Calu3 (cell line): ENCODE measurements at regions not wholly inside any gene's neighbourhood (a gene's known extent, or its start where the extent isn't known, plus 50 kb on each side); places are given as distances from the start of the nearest gene placed in this dataset.

ENCODE experiments used
- BruUV-seq: library from RNA; stranded (reverse); fragments of 400-500 nt; replicated peaks from 2 replicates; lab custom pipeline; 2021; lab: Mats Ljungman, UMichigan
- CTCF ChIA-PET: fragments of 300-600 bp; sonication (Branson Sonifier 250); formaldehyde crosslinking; loops from one replicate; lab custom pipeline; 2022; ENCODE audit warnings: antibody characterized with exemption; lab: Charles Lee
- DNase-seq: peaks from one replicate; pipeline ENCODE4 v3.0.0; 2022
- H3K27ac Mint-ChIP-seq: one replicate; pipeline ENCODE4 v1.8.0; 2022; ENCODE audit warnings: mixed read lengths; ENCODE audit not compliant: unreplicated experiment
- H3K27me3 Mint-ChIP-seq: one replicate; pipeline ENCODE4 v1.8.0; 2022; ENCODE audit warnings: mixed read lengths; ENCODE audit not compliant: unreplicated experiment
- H3K36me3 Mint-ChIP-seq: one replicate; pipeline ENCODE4 v1.8.0; 2022; ENCODE audit warnings: mild to moderate bottlenecking, moderate library complexity, mixed read lengths; ENCODE audit not compliant: insufficient read depth, unreplicated experiment
- H3K4me1 Mint-ChIP-seq: one replicate; pipeline ENCODE4 v1.8.0; 2022; ENCODE audit warnings: mild to moderate bottlenecking, low read depth, mixed read lengths; ENCODE audit not compliant: unreplicated experiment
- H3K4me3 Mint-ChIP-seq: one replicate; pipeline ENCODE4 v1.8.0; 2022; ENCODE audit warnings: mild to moderate bottlenecking, low read depth, moderate library complexity, mixed read lengths; ENCODE audit not compliant: unreplicated experiment
- H3K9me3 Mint-ChIP-seq: one replicate; pipeline ENCODE4 v1.8.0; 2022; ENCODE audit warnings: low read depth, mixed read lengths; ENCODE audit not compliant: unreplicated experiment
- intact Hi-C: fragments of 100-400 bp; cut with micrococcal nuclease; formaldehyde crosslinking; loops from one replicate; pipeline ENCODE4 v1.10.0; 2022; ENCODE audit not compliant: unreplicated experiment
- TF ChIP-seq, protein P1 (sequence below): fragments of 200-600 bp; IDR thresholded peaks from one replicate; pipeline ENCODE4 v1.8.0; 2022; ENCODE audit warnings: antibody characterized with exemption; ENCODE audit not compliant: unreplicated experiment

GRCh38 chr5:89706731-89707130, 702.8 kb downstream of the CETN3 start:
- Mint-ChIP-seq H3K4me3 (no peak overlapping the region), H3K4me1 (no peaks in the 10 kb centered on the region), H3K27me3 (no peaks in the 10 kb centered on the region), H3K27ac (no peak overlapping the region), H3K9me3 (peaks cover 2% of the 10 kb centered on the region), H3K36me3 (no peaks in the 10 kb centered on the region)
- CTCF ChIA-PET = no interaction called here
- DNase-seq = no peak
- BruUV-seq = no TSS peak
- intact Hi-C loops = no loop called here
- TF ChIP-seq, protein P1, sequence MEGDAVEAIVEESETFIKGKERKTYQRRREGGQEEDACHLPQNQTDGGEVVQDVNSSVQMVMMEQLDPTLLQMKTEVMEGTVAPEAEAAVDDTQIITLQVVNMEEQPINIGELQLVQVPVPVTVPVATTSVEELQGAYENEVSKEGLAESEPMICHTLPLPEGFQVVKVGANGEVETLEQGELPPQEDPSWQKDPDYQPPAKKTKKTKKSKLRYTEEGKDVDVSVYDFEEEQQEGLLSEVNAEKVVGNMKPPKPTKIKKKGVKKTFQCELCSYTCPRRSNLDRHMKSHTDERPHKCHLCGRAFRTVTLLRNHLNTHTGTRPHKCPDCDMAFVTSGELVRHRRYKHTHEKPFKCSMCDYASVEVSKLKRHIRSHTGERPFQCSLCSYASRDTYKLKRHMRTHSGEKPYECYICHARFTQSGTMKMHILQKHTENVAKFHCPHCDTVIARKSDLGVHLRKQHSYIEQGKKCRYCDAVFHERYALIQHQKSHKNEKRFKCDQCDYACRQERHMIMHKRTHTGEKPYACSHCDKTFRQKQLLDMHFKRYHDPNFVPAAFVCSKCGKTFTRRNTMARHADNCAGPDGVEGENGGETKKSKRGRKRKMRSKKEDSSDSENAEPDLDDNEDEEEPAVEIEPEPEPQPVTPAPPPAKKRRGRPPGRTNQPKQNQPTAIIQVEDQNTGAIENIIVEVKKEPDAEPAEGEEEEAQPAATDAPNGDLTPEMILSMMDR = no peak

- CTCF ChIA-PET = interaction anchor here (0.6 kb wide), 1 partner anchor 57 kb away, joined by 4 read pairs; no protein-coding TSS in a partner anchor
- TF ChIP-seq, protein P1 = no peak
- BruUV-seq = no TSS peak
- Mint-ChIP-seq H3K4me3 (no peak overlapping the region), H3K4me1 (no peaks in the 10 kb centered on the region), H3K36me3 (no peaks in the 10 kb centered on the region), H3K9me3 (no peaks in the 10 kb centered on the region), H3K27me3 (no peaks in the 10 kb centered on the region), H3K27ac (no peak overlapping the region)
- no peak for DNase-seq
- intact Hi-C loops = no loop called here
These were observed 705.7 kb downstream of the CETN3 start for GRCh38 chr5:89703817-89704216.

DNA sequence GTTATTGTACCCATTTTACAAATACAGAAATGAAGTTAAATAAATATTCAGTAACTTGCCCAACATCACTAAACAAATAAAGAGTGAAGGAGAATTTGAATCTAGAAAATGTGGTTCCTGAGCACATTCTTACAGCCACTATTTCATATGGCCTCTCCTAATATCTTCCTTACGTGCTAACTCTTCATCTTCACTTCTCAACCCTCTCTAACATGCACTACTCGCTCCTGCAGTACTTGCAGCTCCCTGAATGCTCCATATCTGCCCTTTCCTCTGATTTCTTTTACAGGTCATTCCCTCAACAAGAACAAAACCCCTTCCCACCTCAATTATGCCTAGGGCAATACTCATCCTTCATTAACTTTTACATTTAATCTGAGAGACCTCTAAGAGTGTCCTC, 711.5 kb downstream of the CETN3 start:
- TF ChIP-seq, protein P1 = no peak
- H3K27me3 Mint-ChIP-seq = no peaks in the 10 kb centered on the region
- H3K36me3 Mint-ChIP-seq = no peaks in the 10 kb centered on the region
- intact Hi-C loops = no loop called here
- H3K4me1 Mint-ChIP-seq = peaks cover 7% of the 10 kb centered on the region
- no peaks in the 10 kb centered on the region for H3K9me3 Mint-ChIP-seq
- CTCF ChIA-PET = no interaction called here
- no peak overlapping the region for H3K4me3 Mint-ChIP-seq
- no TSS peak for BruUV-seq
- DNase-seq = no peak
- H3K27ac Mint-ChIP-seq = no peak overlapping the region

- Mint-ChIP-seq H3K4me1 (peaks cover 7% of the 10 kb centered on the region), H3K9me3 (no peaks in the 10 kb centered on the region), H3K27me3 (no peaks in the 10 kb centered on the region), H3K36me3 (no peaks in the 10 kb centered on the region), H3K27ac (no peak overlapping the region), H3K4me3 (no peak overlapping the region)
- CTCF ChIA-PET = no interaction called here
- no peak for DNase-seq
- TF ChIP-seq, protein P1 = no peak
- no TSS peak for BruUV-seq
- intact Hi-C loops = no loop called here
These were observed 712.0 kb downstream of the CETN3 start for GRCh38 chr5:89697581-89697980.
